Neural cell (in vitro differentiated cells): ENCODE measurements at regions not wholly inside any gene's neighbourhood (a gene's known extent, or its start where the extent isn't known, plus 50 kb on each side); places are given as distances from the start of the nearest gene placed in this dataset.
A peak's percentile ranks its signal among the peaks of the same experiment; 100 is the strongest.

ENCODE experiments used
- H2AFZ ChIP-seq: fragments of 200-600, 300-800 bp; sonication (generic), shearing (Covaris generic); 2 replicates; pipeline ENCODE4 v1.6.0; 2014; ENCODE audit warnings: low read depth, mild to moderate bottlenecking, antibody characterized with exemption, low read length, moderate library complexity
- H3F3A ChIP-seq: fragments of 200-600 bp; shearing (Covaris generic); 2 replicates; pipeline ENCODE4 v1.6.1; 2016; ENCODE audit warnings: mild to moderate bottlenecking, moderate library complexity, mixed read lengths, antibody characterized with exemption, low read length; ENCODE audit not compliant: insufficient read depth, poor library complexity, severe bottlenecking
- H3K27ac ChIP-seq: fragments of 200-600, 300-800 bp; sonication (generic), shearing (Covaris generic); 2 replicates; pipeline ENCODE4 v1.5.1; 2014; ENCODE audit warnings: mild to moderate bottlenecking, low read length, moderate library complexity
- H3K27me3 ChIP-seq: fragments of 300-800, 200-600 bp; sonication (generic), shearing (Covaris generic); 2 replicates; pipeline ENCODE4 v1.6.0; 2014; ENCODE audit warnings: mild to moderate bottlenecking, low read depth, low read length, moderate library complexity; ENCODE audit not compliant: insufficient read depth
- H3K36me3 ChIP-seq: fragments of 300-800, 200-600 bp; sonication (generic), shearing (Covaris generic); 2 replicates; pipeline ENCODE4 v1.5.1; 2014; ENCODE audit warnings: mild to moderate bottlenecking, antibody characterized with exemption, low read length, moderate library complexity; ENCODE audit not compliant: insufficient read depth
- H3K4me2 ChIP-seq: fragments of 300-800, 200-600 bp; sonication (generic), shearing (Covaris generic); 2 replicates; pipeline ENCODE4 v1.6.0; 2014; ENCODE audit warnings: mild to moderate bottlenecking, low read length
- H3K4me3 ChIP-seq: fragments of 300-800, 200-600 bp; sonication (generic), shearing (Covaris generic); 2 replicates; pipeline ENCODE4 v1.5.1; 2014; ENCODE audit warnings: mild to moderate bottlenecking, low read length, moderate library complexity
- H3K79me2 ChIP-seq: fragments of 200-600 bp; shearing (Covaris generic); replicated peaks from 2 replicates; pipeline ENCODE4 v1.6.0; 2014; ENCODE audit warnings: mild to moderate bottlenecking, low read length, moderate library complexity; ENCODE audit not compliant: insufficient read depth
- H3K9ac ChIP-seq: fragments of 300-800, 200-600 bp; sonication (generic), shearing (Covaris generic); 2 replicates; pipeline ENCODE4 v1.6.1; 2016; ENCODE audit warnings: mild to moderate bottlenecking, low read length, mixed read lengths
- H3K9me2 ChIP-seq: fragments of 200-600 bp; shearing (Covaris generic); 2 replicates; pipeline ENCODE4 v1.6.1; 2016; ENCODE audit warnings: mild to moderate bottlenecking, low read length, mixed read lengths; ENCODE audit not compliant: insufficient read depth
- H3K9me3 ChIP-seq: fragments of 200-600, 300-800 bp; sonication (generic), shearing (Covaris generic); 2 replicates; pipeline ENCODE4 v1.6.1; 2016; ENCODE audit warnings: mild to moderate bottlenecking, mixed run types, low read length, moderate library complexity, mixed read lengths
- H4K20me1 ChIP-seq: fragments of 200-600 bp; shearing (Covaris generic); 2 replicates; pipeline ENCODE4 v1.6.1; 2016; ENCODE audit warnings: mild to moderate bottlenecking, mixed run types; ENCODE audit not compliant: insufficient read depth
- EP300 ChIP-seq: fragments of 450-650 bp; conservative IDR thresholded peaks from 2 replicates; pipeline ENCODE4 v1.6.1; 2014; ENCODE audit warnings: antibody characterized with exemption, mild to moderate bottlenecking, moderate library complexity; ENCODE audit not compliant: poor library complexity, severe bottlenecking
- EZH2 ChIP-seq: fragments of 200-600, 300-800 bp; shearing (Covaris generic), sonication (generic); IDR thresholded peaks from 2 replicates; pipeline ENCODE4 v1.6.1; 2014; ENCODE audit warnings: antibody characterized with exemption, low read length, borderline replicate concordance, mild to moderate bottlenecking; ENCODE audit not compliant: insufficient read depth, poor library complexity, severe bottlenecking
- MXI1 ChIP-seq: fragments of 450-650 bp; conservative IDR thresholded peaks from 2 replicates; pipeline ENCODE4 v1.6.1; 2014; ENCODE audit warnings: antibody characterized with exemption, mild to moderate bottlenecking; ENCODE audit not compliant: poor library complexity, severe bottlenecking
- POLR2AphosphoS5 ChIP-seq: IDR thresholded peaks from 2 replicates; pipeline ENCODE4 v1.6.1; 2012
- RAD21 ChIP-seq: fragments of 450-650 bp; conservative IDR thresholded peaks from 2 replicates; pipeline ENCODE4 v1.6.1; 2014; ENCODE audit warnings: antibody characterized with exemption, mild to moderate bottlenecking, moderate library complexity
- SMC3 ChIP-seq: fragments of 450-650 bp; conservative IDR thresholded peaks from 2 replicates; pipeline ENCODE4 v1.6.1; 2014; ENCODE audit warnings: antibody characterized with exemption, mild to moderate bottlenecking, moderate library complexity; ENCODE audit not compliant: poor library complexity
- TAF1 ChIP-seq: IDR thresholded peaks from 2 replicates; pipeline ENCODE4 v1.6.1; 2012; ENCODE audit warnings: low read depth
- TF ChIP-seq, protein P1 (sequence below): fragments of 450-650 bp; IDR thresholded peaks from 2 replicates; pipeline ENCODE4 v1.5.1; 2014; ENCODE audit warnings: antibody characterized with exemption, mild to moderate bottlenecking, moderate library complexity; ENCODE audit not compliant: poor library complexity, severe bottlenecking
- TF ChIP-seq, protein P2 (sequence below): IDR thresholded peaks from 2 replicates; pipeline ENCODE4 v1.6.1; 2012; ENCODE audit warnings: borderline replicate concordance

DNA sequence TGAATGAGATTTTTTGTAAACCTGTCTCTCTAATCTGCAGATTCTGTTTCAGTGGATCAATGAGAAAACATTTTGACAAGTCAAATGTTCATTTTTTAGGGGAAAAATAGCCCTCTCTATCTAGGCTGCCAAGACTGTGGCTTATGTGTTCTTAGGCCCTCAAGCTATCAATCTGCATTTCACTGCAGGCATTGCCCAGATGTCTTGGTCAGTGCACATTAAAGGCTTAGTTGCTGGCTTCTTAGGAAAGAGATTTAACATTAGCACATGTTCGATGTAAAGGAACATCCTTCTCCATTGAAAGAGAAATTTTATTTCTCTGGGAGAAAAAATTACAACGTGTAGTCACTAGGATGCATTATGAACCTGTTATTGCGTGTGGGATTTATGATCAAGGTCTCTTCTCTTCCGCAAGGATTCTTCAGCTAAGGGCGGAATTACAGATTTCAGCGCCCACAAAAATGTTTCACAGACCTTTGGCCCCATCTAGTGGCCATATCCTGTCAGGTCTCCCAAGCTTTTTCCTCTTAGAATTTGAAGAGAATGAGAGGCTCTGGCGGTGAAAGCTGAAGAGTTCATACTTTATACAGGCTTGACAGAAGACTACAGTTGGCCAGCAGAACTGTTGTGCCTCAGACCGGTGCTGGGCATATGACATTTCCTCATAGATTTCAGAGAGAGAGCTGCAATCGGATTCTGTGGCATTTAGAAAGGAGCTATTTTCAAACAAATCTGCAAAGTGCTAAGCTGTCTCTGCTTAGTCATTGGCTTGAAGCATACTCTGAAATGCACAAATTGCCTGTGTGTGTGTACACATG is 144.6 kb upstream of the NOCT start:
- Histone ChIP-seq H3K27me3 (no peaks in the 10 kb centered on the region), H4K20me1 (no peaks in the 10 kb centered on the region), H3K36me3 (no peaks in the 10 kb centered on the region), H3K9ac (no peak overlapping the region), H3K79me2 (no peaks in the 10 kb centered on the region), H3K9me2 (no peaks in the 10 kb centered on the region), H3K4me2 (no peak overlapping the region), H2AFZ (no peak overlapping the region), H3K4me3 (no peak overlapping the region), H3K27ac (no peak overlapping the region), H3F3A (no peaks in the 10 kb centered on the region), H3K9me3 (no peaks in the 10 kb centered on the region)
- TF ChIP-seq, protein P1, sequence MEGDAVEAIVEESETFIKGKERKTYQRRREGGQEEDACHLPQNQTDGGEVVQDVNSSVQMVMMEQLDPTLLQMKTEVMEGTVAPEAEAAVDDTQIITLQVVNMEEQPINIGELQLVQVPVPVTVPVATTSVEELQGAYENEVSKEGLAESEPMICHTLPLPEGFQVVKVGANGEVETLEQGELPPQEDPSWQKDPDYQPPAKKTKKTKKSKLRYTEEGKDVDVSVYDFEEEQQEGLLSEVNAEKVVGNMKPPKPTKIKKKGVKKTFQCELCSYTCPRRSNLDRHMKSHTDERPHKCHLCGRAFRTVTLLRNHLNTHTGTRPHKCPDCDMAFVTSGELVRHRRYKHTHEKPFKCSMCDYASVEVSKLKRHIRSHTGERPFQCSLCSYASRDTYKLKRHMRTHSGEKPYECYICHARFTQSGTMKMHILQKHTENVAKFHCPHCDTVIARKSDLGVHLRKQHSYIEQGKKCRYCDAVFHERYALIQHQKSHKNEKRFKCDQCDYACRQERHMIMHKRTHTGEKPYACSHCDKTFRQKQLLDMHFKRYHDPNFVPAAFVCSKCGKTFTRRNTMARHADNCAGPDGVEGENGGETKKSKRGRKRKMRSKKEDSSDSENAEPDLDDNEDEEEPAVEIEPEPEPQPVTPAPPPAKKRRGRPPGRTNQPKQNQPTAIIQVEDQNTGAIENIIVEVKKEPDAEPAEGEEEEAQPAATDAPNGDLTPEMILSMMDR: peak; percentile 94
- TF ChIP-seq SMC3 (peak; percentile 91), TAF1 (no peak), POLR2AphosphoS5 (no peak), RAD21 (peak; percentile 97)

DNA sequence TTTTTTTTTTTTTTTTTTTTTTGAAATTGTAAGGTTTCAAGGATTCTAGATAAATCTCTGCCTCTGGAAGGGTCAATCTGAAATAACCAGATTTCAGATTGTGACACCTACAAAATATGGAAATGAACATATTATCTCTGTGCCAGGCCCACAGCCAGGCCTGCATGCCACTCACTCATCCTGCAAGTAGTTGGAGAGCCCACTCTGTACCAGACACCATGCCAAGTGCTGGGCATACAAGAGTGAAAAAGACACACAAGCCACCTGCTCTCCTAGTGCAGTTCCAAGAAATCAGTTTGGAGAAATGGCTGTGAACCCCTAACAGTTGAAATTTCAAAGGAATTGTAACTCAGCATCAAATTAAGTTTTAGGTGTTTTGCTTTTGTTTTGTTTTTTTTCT is 145.9 kb upstream of the NOCT start:
- Histone ChIP-seq H3K27me3 (no peaks in the 10 kb centered on the region), H3K9ac (no peak overlapping the region), H3K9me3 (no peaks in the 10 kb centered on the region), H3K4me3 (no peak overlapping the region), H4K20me1 (no peaks in the 10 kb centered on the region), H2AFZ (no peak overlapping the region), H3K36me3 (no peaks in the 10 kb centered on the region), H3K27ac (no peak overlapping the region), H3K4me2 (no peak overlapping the region), H3F3A (no peaks in the 10 kb centered on the region), H3K9me2 (no peaks in the 10 kb centered on the region), H3K79me2 (no peaks in the 10 kb centered on the region)
- TF ChIP-seq EZH2 (no peak), SMC3 (no peak), RAD21 (no peak), MXI1 (no peak), TAF1 (no peak), POLR2AphosphoS5 (no peak), EP300 (no peak)
- TF ChIP-seq, protein P2, sequence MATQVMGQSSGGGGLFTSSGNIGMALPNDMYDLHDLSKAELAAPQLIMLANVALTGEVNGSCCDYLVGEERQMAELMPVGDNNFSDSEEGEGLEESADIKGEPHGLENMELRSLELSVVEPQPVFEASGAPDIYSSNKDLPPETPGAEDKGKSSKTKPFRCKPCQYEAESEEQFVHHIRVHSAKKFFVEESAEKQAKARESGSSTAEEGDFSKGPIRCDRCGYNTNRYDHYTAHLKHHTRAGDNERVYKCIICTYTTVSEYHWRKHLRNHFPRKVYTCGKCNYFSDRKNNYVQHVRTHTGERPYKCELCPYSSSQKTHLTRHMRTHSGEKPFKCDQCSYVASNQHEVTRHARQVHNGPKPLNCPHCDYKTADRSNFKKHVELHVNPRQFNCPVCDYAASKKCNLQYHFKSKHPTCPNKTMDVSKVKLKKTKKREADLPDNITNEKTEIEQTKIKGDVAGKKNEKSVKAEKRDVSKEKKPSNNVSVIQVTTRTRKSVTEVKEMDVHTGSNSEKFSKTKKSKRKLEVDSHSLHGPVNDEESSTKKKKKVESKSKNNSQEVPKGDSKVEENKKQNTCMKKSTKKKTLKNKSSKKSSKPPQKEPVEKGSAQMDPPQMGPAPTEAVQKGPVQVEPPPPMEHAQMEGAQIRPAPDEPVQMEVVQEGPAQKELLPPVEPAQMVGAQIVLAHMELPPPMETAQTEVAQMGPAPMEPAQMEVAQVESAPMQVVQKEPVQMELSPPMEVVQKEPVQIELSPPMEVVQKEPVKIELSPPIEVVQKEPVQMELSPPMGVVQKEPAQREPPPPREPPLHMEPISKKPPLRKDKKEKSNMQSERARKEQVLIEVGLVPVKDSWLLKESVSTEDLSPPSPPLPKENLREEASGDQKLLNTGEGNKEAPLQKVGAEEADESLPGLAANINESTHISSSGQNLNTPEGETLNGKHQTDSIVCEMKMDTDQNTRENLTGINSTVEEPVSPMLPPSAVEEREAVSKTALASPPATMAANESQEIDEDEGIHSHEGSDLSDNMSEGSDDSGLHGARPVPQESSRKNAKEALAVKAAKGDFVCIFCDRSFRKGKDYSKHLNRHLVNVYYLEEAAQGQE: no peak
- TF ChIP-seq, protein P1: no peak
